Common myeloid progenitor, CD34-positive (primary cell): ENCODE measurements at regions not wholly inside any gene's neighbourhood (a gene's known extent, or its start where the extent isn't known, plus 50 kb on each side); places are given as distances from the start of the nearest gene placed in this dataset.

Experiments
- CTCF ChIA-PET: fragments of 350-600 bp; sonication (Branson Sonifier 250); formaldehyde crosslinking; loops from one replicate; lab custom pipeline; 2021; ENCODE audit warnings: antibody characterized with exemption; lab: Charles Lee
- POLR2A ChIA-PET: fragments of 350-600 bp; sonication (Branson Sonifier 250); formaldehyde crosslinking; loops from one replicate; lab custom pipeline; 2021; ENCODE audit warnings: antibody characterized with exemption; lab: Charles Lee
- DNase-seq, 3 donors: peaks; one replicate each; pipeline versions ENCODE4 v3.0.0 to v3.0.0-alpha.2; 2013
- H3K27ac ChIP-seq, 2 experiments: 1 replicate in 1 of 2; 2 replicates in 1 of 2; pipeline ENCODE4 v1.7.0; 2013; ENCODE audit warnings: inconsistent platforms in 2 of 2, low read length in 2 of 2, mild to moderate bottlenecking in 2 of 2, low read depth in 1 of 2, moderate library complexity in 1 of 2; ENCODE audit not compliant: severe bottlenecking in 2 of 2, insufficient read depth in 1 of 2, poor library complexity in 1 of 2
- H3K27me3 ChIP-seq, 5 experiments: replicated peaks in 2 of 5; 1 replicate in 3 of 5; 2 replicates in 2 of 5; pipeline versions ENCODE4 v1.6.1 to v1.7.0; 2013; ENCODE audit warnings: low read length in 4 of 5, mild to moderate bottlenecking in 2 of 5, moderate library complexity in 2 of 5, inconsistent platforms in 1 of 5; ENCODE audit not compliant: insufficient read depth in 5 of 5, control insufficient read depth in 4 of 5
- H3K36me3 ChIP-seq, 4 experiments: 1 replicate in 2 of 4; 2 replicates in 2 of 4; pipeline versions ENCODE4 v1.6.1 to v1.7.0; 2013; ENCODE audit warnings: low read length in 3 of 4, control low read depth in 1 of 4, mild to moderate bottlenecking in 1 of 4; ENCODE audit not compliant: control insufficient read depth in 4 of 4, insufficient read depth in 4 of 4
- H3K4me1 ChIP-seq, 4 experiments: 1 replicate in 3 of 4; 2 replicates in 1 of 4; pipeline versions ENCODE4 v1.6.1 to v1.7.1; 2013; ENCODE audit warnings: low read length in 3 of 4, mild to moderate bottlenecking in 3 of 4, control low read depth in 1 of 4, inconsistent platforms in 1 of 4, moderate library complexity in 1 of 4; ENCODE audit not compliant: control insufficient read depth in 4 of 4, insufficient read depth in 4 of 4; ENCODE audit errors: control extremely low read depth in 1 of 4
- H3K4me3 ChIP-seq, 7 experiments: 1 replicate in 4 of 7; 2 replicates in 3 of 7; pipeline versions ENCODE4 v1.5.1 to v1.7.0; 2013; ENCODE audit warnings: mild to moderate bottlenecking in 7 of 7, low read length in 6 of 7, moderate library complexity in 6 of 7, inconsistent platforms in 2 of 7, low read depth in 2 of 7, control low read depth in 1 of 7; ENCODE audit not compliant: insufficient read depth in 4 of 7, control insufficient read depth in 1 of 7; ENCODE audit errors: extremely low read depth in 1 of 7
- H3K9me3 ChIP-seq, 5 experiments: 1 replicate in 4 of 5; 2 replicates in 1 of 5; pipeline versions ENCODE4 v1.6.1 to v1.7.1; 2013; ENCODE audit warnings: low read length in 4 of 5, mild to moderate bottlenecking in 2 of 5, inconsistent platforms in 1 of 5, low read depth in 1 of 5, moderate library complexity in 1 of 5; ENCODE audit not compliant: control insufficient read depth in 4 of 5, insufficient read depth in 2 of 5; ENCODE audit errors: control extremely low read depth in 1 of 5
- WGBS: methylation state at CpG from one replicate; pipeline ENCODE4 v1.1.5; 2013; ENCODE audit not compliant: insufficient coverage; 5-methylcytosine and 5-hydroxymethylcytosine counted together

- ChIA-PET CTCF (no interaction called here), POLR2A (no interaction called here)
- 100% methylated on average over 1 of the region's 2 CpGs for WGBS
- Histone ChIP-seq H3K4me1 (no peaks in the 10 kb centered on the region), H3K36me3 (no peaks in the 10 kb centered on the region), H3K27ac (no peak overlapping the region), H3K4me3 (no peak overlapping the region), H3K27me3 (no peaks in the 10 kb centered on the region), H3K9me3 (no peaks in the 10 kb centered on the region)
- no peak for DNase-seq
These were observed 112.8 kb upstream of the EFNA5 start for GRCh38 chr5:107783551-107783950.

DNA sequence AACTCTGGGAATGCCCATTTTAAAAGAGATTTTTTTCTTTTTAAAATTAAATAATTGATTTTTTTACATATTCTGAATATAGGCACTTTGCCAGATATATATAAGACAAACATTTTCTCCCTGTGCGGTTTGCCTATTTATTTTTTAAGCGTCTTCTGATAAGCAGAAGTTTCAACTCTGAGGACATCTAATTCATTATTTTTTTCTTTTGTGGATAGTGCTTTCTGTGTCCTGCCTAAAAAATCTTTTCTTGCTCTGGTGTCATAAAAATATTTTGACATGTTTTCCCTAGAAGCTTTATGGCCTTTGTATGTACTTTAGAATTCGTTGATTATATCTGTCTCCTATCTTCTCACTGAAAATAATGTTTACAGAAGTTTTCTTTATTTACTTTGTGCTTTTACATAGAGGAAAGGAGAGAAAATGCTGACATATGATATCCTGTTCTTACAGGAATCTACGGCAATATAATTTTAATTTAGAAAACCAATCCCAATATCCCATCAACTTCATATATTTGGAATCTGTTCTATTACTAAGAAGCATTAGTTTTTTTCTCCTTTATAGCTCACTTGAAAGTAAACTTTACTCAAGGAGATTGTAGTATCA is 111.9 kb upstream of the EFNA5 start:
- H3K36me3 ChIP-seq: no peaks in the 10 kb centered on the region
- no peaks in the 10 kb centered on the region for H3K4me1 ChIP-seq
- DNase-seq: no peak
- no CpG with 5 or more reads among the region's 4 CpGs for WGBS
- CTCF ChIA-PET: no interaction called here
- H3K9me3 ChIP-seq: no peaks in the 10 kb centered on the region
- POLR2A ChIA-PET: no interaction called here
- no peaks in the 10 kb centered on the region for H3K27me3 ChIP-seq
- no peak overlapping the region for H3K27ac ChIP-seq
- H3K4me3 ChIP-seq: no peak overlapping the region

- Histone ChIP-seq H3K27me3 (no peaks in the 10 kb centered on the region), H3K36me3 (no peaks in the 10 kb centered on the region), H3K9me3 (no peaks in the 10 kb centered on the region), H3K27ac (no peak overlapping the region), H3K4me1 (no peaks in the 10 kb centered on the region), H3K4me3 (no peak overlapping the region)
- no peak for DNase-seq
- CTCF ChIA-PET: no interaction called here
- no CpG with 5 or more reads among the region's 1 CpG for WGBS
- POLR2A ChIA-PET: no interaction called here
These were observed 110.7 kb upstream of the EFNA5 start for GRCh38 chr5:107781451-107781850.

- no peak for DNase-seq
- Histone ChIP-seq H3K27me3 (no peaks in the 10 kb centered on the region), H3K4me3 (no peak overlapping the region), H3K9me3 (no peaks in the 10 kb centered on the region), H3K36me3 (no peaks in the 10 kb centered on the region), H3K27ac (no peak overlapping the region), H3K4me1 (no peaks in the 10 kb centered on the region)
- CTCF ChIA-PET: no interaction called here
- POLR2A ChIA-PET: no interaction called here
- WGBS: no CpG with 5 or more reads among the region's 2 CpGs
These were observed 108.7 kb upstream of the EFNA5 start for GRCh38 chr5:107779437-107779836.

DNA sequence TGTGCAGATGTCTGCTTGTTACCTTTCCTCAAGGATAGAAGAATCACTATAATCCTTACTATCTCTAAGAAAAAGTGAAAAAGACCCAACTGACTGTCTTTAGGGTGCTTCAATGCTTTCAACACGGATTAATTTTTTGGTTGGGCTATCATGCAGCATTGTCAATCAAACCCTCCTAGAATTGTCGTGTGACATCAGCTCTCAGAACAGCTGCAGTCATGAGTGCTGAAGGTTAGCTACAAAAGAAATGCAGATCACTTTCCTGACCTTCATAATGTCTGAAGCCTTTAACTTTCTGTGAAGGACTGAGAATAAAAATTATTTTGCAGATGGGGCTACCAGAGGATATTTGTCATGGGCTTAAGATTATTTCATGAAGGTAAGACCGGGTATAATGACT is 107.9 kb upstream of the EFNA5 start:
- Histone ChIP-seq H3K27me3 (no peaks in the 10 kb centered on the region), H3K9me3 (no peaks in the 10 kb centered on the region), H3K36me3 (no peaks in the 10 kb centered on the region), H3K27ac (no peak overlapping the region), H3K4me1 (no peaks in the 10 kb centered on the region), H3K4me3 (no peak overlapping the region)
- WGBS: 85% methylated on average over 2 of the region's 3 CpGs
- ChIA-PET POLR2A (no interaction called here), CTCF (no interaction called here)
- DNase-seq: no peak

DNA sequence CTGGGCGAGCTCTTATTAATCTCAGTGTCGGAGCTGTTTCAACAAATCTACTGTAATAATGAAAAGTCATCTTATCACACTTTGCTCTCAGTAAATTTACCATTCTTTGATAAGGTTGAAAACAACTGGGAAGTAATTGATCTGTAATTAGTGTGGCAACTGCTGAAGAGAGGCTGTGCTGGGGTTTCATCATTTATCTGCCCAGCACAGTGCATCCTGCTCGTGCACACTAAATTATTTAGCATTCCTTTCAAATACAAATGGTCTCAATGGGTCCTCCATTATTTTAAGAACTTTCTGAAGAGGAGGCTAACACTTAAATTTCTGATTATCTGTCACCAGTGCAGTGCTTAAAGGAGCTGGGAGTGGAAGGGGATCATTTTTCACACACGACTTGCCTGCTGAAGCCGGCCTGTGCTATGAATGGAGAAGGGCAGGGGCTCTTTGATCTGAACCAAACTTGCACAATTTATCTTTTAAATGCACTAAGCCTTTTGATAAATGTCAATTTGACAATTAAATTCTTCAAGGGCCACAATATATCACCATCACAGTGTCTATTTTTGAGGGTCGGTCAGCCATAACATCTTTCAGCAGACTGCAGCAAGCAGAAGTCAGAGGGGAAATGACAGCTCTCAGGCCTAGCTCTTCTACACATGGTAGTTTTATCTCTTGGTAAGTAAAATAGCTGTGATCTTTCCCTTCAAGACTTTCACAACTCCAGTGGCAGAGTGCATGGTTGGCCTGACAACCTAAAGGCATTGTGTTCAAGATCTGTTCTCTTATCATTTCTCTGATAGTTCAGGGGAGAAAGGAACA is 106.4 kb upstream of the EFNA5 start:
- CTCF ChIA-PET: no interaction called here
- no peaks in the 10 kb centered on the region for H3K9me3 ChIP-seq
- WGBS: 96% methylated on average over 3 of the region's 6 CpGs

GRCh38 chr5:107776506-107776905 is 105.8 kb upstream of the EFNA5 start:
- Histone ChIP-seq H3K9me3 (peaks cover 0 to 1% (median 0%) of the 10 kb centered on the region in 5 experiments), H3K36me3 (no peaks in the 10 kb centered on the region), H3K27ac (no peak overlapping the region), H3K27me3 (no peaks in the 10 kb centered on the region), H3K4me3 (no peak overlapping the region), H3K4me1 (no peaks in the 10 kb centered on the region)
- WGBS: 64% methylated on average over 1 of the region's 3 CpGs
- DNase-seq: no peak
- ChIA-PET CTCF (no interaction called here), POLR2A (no interaction called here)

More for the DNA sequence above, 106.4 kb upstream of the EFNA5 start:
- no peaks in the 10 kb centered on the region for H3K4me1 ChIP-seq
- POLR2A ChIA-PET: no interaction called here
- no peaks in the 10 kb centered on the region for H3K27me3 ChIP-seq
- H3K4me3 ChIP-seq: no peak overlapping the region
- H3K36me3 ChIP-seq: no peaks in the 10 kb centered on the region
- no peak for DNase-seq
- no peak overlapping the region for H3K27ac ChIP-seq
